Esophagus muscularis mucosa (tissue), 4 donors: ENCODE measurements at regions not wholly inside any gene's neighbourhood (a gene's known extent, or its start where the extent isn't known, plus 50 kb on each side); places are given as distances from the start of the nearest gene placed in this dataset.

ENCODE experiments used
- DNase-seq: peaks from one replicate; pipeline ENCODE4 v3.0.0-alpha.2; 2017; ENCODE audit errors: extremely low spot score
- H3K27ac ChIP-seq, 4 donors: fragments of 200-600 bp; sonication (generic); replicated peaks in 1 of 4; 1 replicate in 3 of 4; 2 replicates in 1 of 4; pipeline ENCODE4 v1.5.1; 2016 to 2019; ENCODE audit warnings: mild to moderate bottlenecking in 1 of 4
- H3K27me3 ChIP-seq, 4 donors: fragments of 200-600 bp; sonication (generic); one replicate each; pipeline versions ENCODE4 v1.5.1 to v1.6.0; 2016 to 2019
- H3K36me3 ChIP-seq, 4 donors: fragments of 200-600 bp; sonication (generic); one replicate each; pipeline ENCODE4 v1.5.1; 2016 to 2019
- H3K4me1 ChIP-seq, 4 donors: fragments of 200-600 bp; sonication (generic); one replicate each; pipeline ENCODE4 v1.5.1; 2016 to 2019
- H3K4me3 ChIP-seq, 4 donors: fragments of 200-600 bp; sonication (generic); 1 replicate in 2 of 4; 2 replicates in 2 of 4; pipeline ENCODE4 v1.5.1; 2016 to 2019; ENCODE audit warnings: mild to moderate bottlenecking in 4 of 4, moderate library complexity in 1 of 4
- H3K9me3 ChIP-seq, 4 donors: fragments of 200-600 bp; sonication (generic); 1 replicate in 3 of 4; 2 replicates in 1 of 4; pipeline ENCODE4 v1.5.1; 2016 to 2019
- CTCF ChIP-seq, 3 experiments: fragments of 200-600 bp in 2 of 3; fragments of 450-650 bp in 1 of 3; sonication (generic) in 2 of 3; IDR thresholded peaks; one replicate each; pipeline ENCODE4 v1.5.1; 2017 to 2019; ENCODE audit warnings: antibody characterized with exemption in 3 of 3, mild to moderate bottlenecking in 2 of 3, moderate library complexity in 1 of 3
- EP300 ChIP-seq: sonication (generic); formaldehyde crosslinking; IDR thresholded peaks from one replicate; pipeline ENCODE4 v1.6.1; 2017; ENCODE audit warnings: antibody characterized with exemption
- POLR2A ChIP-seq: fragments of 450-650 bp; IDR thresholded peaks from one replicate; pipeline ENCODE4 v1.6.1; 2017; ENCODE audit warnings: antibody characterized with exemption, moderate library complexity, mild to moderate bottlenecking, low read depth
- POLR2AphosphoS5 ChIP-seq, 2 donors: sonication (generic); formaldehyde crosslinking; IDR thresholded peaks; one replicate each; pipeline ENCODE4 v1.6.1; 2017; ENCODE audit warnings: antibody characterized with exemption in 2 of 2
- WGBS: methylation state at CpG from one replicate; pipeline ENCODE4 v1.1.5; 2018; 5-methylcytosine and 5-hydroxymethylcytosine counted together
- intact Hi-C: fragments of 100-400 bp; cut with DNase I; formaldehyde crosslinking; loops from one replicate; pipeline ENCODE4 v1.15.1; 2023

GRCh38 chr4:126552321-126552720 lies 1080.4 kb upstream of the INTU start:
- Histone ChIP-seq H3K9me3 (no peaks in the 10 kb centered on the region), H3K36me3 (no peaks in the 10 kb centered on the region), H3K27ac (no peak overlapping the region), H3K4me1 (no peaks in the 10 kb centered on the region), H3K4me3 (no peak overlapping the region), H3K27me3 (no peaks in the 10 kb centered on the region)
- TF ChIP-seq EP300 (no peak), POLR2AphosphoS5 (IDR thresholded peaks at IDR 0.05) (no peak), CTCF (IDR thresholded peaks at IDR 0.05) (no peak), POLR2A (no peak)
- no peak for DNase-seq
- 93% methylated on average over 1 of the region's 1 CpG for WGBS
- intact Hi-C loops, result loop anchor here (10.0 kb wide), 1 partner anchor 88 kb away; no protein-coding TSS in a partner anchor

GRCh38 chr4:126553248-126553647 lies 1079.5 kb upstream of the INTU start:
- H3K4me3 ChIP-seq, result no peak overlapping the region
- H3K27ac ChIP-seq, result no peak overlapping the region
- intact Hi-C loops, result loop anchor here (10.0 kb wide), 1 partner anchor 88 kb away; no protein-coding TSS in a partner anchor
- H3K36me3 ChIP-seq, result no peaks in the 10 kb centered on the region
- no peaks in the 10 kb centered on the region for H3K4me1 ChIP-seq
- no peak for DNase-seq
- H3K9me3 ChIP-seq, result no peaks in the 10 kb centered on the region
- TF ChIP-seq POLR2AphosphoS5 (IDR thresholded peaks at IDR 0.05) (no peak), POLR2A (no peak)
- WGBS, result 69% methylated on average over 2 of the region's 2 CpGs
- no peaks in the 10 kb centered on the region for H3K27me3 ChIP-seq

- WGBS, result 69% methylated on average over 2 of the region's 2 CpGs
Measured at GRCh38 chr4:126558596-126558995, 1074.2 kb upstream of the INTU start.

GRCh38 chr4:126559961-126560360 lies 1072.8 kb upstream of the INTU start:
- Histone ChIP-seq H3K4me1 (no peaks in the 10 kb centered on the region), H3K36me3 (no peaks in the 10 kb centered on the region), H3K27ac (no peak overlapping the region), H3K9me3 (no peaks in the 10 kb centered on the region), H3K4me3 (no peak overlapping the region), H3K27me3 (no peaks in the 10 kb centered on the region)
- intact Hi-C loops, result loop anchor here (10.0 kb wide), 1 partner anchor 95 kb away; no protein-coding TSS in a partner anchor
- 46% methylated on average over 2 of the region's 2 CpGs for WGBS
- DNase-seq, result no peak
- TF ChIP-seq POLR2A (no peak), POLR2AphosphoS5 (IDR thresholded peaks at IDR 0.05) (no peak), EP300 (no peak), CTCF (IDR thresholded peaks at IDR 0.05) (no peak)

More at GRCh38 chr4:126558596-126558995, 1074.2 kb upstream of the INTU start:
- intact Hi-C loops, result loop anchor here (10.0 kb wide), 1 partner anchor 94 kb away; no protein-coding TSS in a partner anchor
- DNase-seq, result no peak
- Histone ChIP-seq H3K4me3 (no peak overlapping the region), H3K36me3 (no peaks in the 10 kb centered on the region), H3K27ac (no peak overlapping the region), H3K9me3 (no peaks in the 10 kb centered on the region), H3K4me1 (no peaks in the 10 kb centered on the region), H3K27me3 (no peaks in the 10 kb centered on the region)
- TF ChIP-seq POLR2A (no peak), CTCF (IDR thresholded peaks at IDR 0.05) (no peak), EP300 (no peak), POLR2AphosphoS5 (IDR thresholded peaks at IDR 0.05) (no peak)

GRCh38 chr4:126560794-126561193 lies 1072.0 kb upstream of the INTU start:
- no peaks in the 10 kb centered on the region for H3K4me1 ChIP-seq
- WGBS, result 89% methylated on average over 1 of the region's 1 CpG

More at GRCh38 chr4:126560794-126561193, 1072.0 kb upstream of the INTU start:
- intact Hi-C loops, result no loop called here
- H3K27me3 ChIP-seq, result no peaks in the 10 kb centered on the region
- H3K36me3 ChIP-seq, result no peaks in the 10 kb centered on the region
- no peaks in the 10 kb centered on the region for H3K9me3 ChIP-seq
- no peak overlapping the region for H3K27ac ChIP-seq
- no peak overlapping the region for H3K4me3 ChIP-seq
- no peak for TF ChIP-seq POLR2AphosphoS5 (IDR thresholded peaks at IDR 0.05)
- no peak for TF ChIP-seq CTCF (IDR thresholded peaks at IDR 0.05)
- TF ChIP-seq POLR2A, result no peak
- TF ChIP-seq EP300, result no peak
- DNase-seq, result no peak
